NCI-H2081 (cell line): ENCODE measurements at regions not wholly inside any gene's neighbourhood (a gene's known extent, or its start where the extent isn't known, plus 50 kb on each side); places are given as distances from the start of the nearest gene placed in this dataset.
A peak's percentile ranks its signal among the peaks of the same experiment; 100 is the strongest.
"Not testable (repeated sequence)": the region's sequence is repeated elsewhere in the genome, so short reads cannot be mapped to it uniquely, and the experiment has no call there.

Source experiments
- DNase-seq, 2 experiments: peaks; one replicate each; lab custom pipeline; 2025; lab: John Stamatoyannopoulos, UW

- no peak for DNase-seq
Measured at GRCh38 chr4:66284991-66285451, 614.7 kb upstream of the EPHA5 start.

DNA sequence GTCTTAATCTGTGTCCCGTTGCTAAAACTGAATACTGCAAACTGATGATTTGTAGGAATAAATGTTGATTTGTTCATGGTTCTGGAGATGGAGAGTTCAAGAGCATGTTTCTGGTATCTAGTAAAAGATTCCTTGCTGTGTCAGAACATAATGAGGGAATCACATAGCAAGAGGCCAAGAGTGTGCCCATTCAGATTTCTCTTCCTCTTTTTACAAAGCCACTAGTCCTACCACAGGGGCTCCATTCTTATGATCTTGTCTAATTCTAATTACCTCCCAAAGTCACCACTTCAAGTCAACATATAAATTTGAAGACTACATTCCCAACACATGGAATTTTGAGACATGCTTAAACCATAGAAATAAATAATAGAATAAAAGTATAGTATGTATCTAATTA lies 608.8 kb upstream of the EPHA5 start:
- no peak for DNase-seq

GRCh38 chr4:66275411-66276038 lies 605.2 kb upstream of the EPHA5 start:
- DNase-seq: no peak

DNA sequence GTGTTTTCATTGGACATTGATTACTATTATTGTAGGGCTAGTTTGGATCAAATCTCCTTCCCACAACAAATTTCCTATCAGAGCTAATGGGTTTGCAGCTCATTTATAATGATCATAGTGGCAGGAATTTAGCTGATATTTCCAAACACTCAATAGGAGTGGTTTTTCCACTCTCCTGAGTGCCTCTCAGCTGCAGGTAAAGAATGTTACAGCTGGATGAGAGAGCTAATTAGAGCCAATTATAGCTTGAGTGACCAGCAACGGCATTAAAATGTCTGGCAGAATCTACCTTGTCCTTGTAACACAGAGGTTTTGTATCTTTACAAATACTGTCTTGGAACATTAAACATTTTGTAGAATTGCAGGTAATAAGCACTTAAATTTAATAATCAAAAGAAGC lies 602.8 kb upstream of the EPHA5 start:
- DNase-seq: peak in 1 of 2 experiments; percentile 25

DNA sequence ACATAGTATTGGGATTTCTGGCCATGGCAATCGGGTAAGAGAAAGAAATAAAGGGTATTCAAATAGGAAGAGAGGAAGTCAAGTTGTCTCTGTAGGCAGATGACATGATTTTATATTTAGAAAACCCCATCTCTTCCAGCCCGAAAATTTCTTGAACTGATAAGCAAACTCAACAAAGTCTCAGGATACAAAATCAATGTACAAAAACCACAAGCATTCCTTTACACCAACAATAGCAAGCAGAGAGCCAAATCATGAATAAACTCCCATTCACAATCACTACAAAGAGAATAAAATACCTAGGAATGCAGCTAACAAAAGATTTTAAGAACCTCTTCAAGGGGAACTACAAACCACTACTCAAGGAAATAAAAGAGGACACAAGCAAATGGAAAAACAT lies 600.1 kb upstream of the EPHA5 start:
- DNase-seq: not testable (repeated sequence)

DNA sequence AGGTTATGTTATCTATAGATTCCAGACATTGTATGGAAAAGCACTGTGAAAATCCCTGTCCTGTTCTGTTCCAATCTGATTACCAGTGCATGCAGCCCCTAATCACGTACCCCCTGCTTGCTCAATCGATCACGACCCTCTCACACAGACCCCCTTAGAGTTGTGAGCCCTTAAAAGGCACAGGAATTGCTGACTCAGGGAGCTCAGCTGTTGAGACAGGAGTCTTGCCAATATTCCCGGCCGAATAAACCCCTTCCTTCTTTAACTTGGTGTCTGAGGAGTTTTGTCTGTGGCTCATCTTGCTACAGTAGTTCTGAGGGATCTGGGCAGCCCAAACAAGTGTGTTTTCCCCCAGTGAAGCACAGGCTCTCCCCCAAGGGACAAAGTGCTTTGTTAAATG lies 596.3 kb upstream of the EPHA5 start:
- not testable (repeated sequence) for DNase-seq

DNA sequence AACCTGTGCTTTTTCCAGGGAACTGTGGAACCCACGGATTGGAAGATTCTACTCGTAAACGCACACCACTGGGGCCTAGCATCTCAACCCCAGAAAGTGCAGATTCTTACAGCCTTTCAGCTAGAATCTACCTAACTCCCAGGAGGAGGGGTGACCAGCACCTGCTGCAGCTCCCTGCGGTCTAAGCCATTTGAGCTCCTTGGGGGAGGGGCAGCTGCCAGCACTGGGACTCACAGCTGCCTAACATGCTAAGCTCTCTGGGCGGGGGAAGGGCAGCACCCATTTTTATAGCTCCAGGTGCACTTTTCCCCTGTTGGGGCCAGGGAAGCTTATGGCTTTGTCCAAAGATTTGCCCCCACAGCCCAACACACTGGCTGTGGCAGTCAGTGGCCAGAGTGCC lies 595.7 kb upstream of the EPHA5 start:
- no peak for DNase-seq

- DNase-seq: no peak
Measured at GRCh38 chr4:66252291-66252690, 582.0 kb upstream of the EPHA5 start.

DNA sequence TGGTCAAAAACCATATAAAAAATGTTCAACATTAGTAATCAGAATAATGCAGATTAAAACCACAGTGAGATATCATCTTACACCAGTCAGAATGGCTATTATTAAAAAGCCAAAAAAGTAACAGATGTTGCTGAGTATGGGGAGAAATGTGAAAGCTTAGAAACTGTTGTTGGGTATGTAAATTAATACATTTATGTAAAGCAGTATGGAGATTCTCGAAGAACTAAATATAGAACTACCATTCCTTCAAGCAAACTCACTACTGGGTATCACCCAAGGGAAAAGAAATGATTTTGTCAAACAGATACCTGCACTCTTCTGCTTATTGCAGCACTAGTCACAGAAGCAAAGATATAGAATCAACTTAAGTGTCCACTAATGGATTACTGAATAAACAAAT lies 576.4 kb upstream of the EPHA5 start:
- DNase-seq: no peak

- no peak for DNase-seq
Measured at GRCh38 chr4:66235876-66236275, 565.6 kb upstream of the EPHA5 start.

GRCh38 chr4:66229885-66230284 lies 559.6 kb upstream of the EPHA5 start:
- no peak for DNase-seq

GRCh38 chr4:66225539-66225938 lies 555.2 kb upstream of the EPHA5 start:
- DNase-seq: no peak

- DNase-seq: peak in 1 of 2 experiments; percentile 1
Measured at GRCh38 chr4:66223068-66223703, 552.9 kb upstream of the EPHA5 start.

DNA sequence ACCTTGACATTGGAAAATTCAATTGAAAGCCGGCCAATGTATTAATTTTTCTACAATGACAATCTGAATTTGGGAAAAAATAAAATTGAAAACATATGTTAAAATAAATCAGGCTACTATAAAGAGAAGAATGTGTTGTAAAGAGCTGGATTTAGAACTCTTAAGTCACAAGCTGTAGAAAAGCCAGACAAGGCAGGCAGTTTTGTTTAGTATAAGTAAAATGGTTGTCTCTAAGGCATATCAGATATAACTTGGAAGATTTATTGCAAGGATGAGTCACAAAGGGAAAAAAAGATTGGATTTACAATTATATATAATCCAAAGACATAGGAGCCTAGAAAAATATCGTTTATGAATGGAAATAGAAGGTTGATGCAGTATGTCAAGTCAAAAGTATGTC lies 549.1 kb upstream of the EPHA5 start:
- no peak for DNase-seq

DNA sequence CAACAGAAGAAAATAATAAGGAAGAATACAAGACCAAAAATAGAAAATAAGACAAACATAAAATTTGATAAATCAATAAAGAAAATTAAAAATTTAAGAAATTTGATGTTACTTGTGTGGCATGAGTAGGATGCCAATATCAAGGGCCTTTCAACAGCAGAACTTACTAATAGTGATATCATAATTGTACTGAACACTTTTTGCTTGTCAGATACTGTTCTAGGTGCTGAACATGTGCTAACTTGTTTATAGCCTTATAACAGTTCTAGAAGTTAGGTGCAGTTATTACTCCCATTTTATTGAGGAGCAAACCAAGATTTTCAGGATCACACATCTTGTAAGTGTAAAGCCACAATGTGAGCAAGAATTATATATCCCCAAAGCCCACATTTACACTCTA lies 546.0 kb upstream of the EPHA5 start:
- DNase-seq: no peak

DNA sequence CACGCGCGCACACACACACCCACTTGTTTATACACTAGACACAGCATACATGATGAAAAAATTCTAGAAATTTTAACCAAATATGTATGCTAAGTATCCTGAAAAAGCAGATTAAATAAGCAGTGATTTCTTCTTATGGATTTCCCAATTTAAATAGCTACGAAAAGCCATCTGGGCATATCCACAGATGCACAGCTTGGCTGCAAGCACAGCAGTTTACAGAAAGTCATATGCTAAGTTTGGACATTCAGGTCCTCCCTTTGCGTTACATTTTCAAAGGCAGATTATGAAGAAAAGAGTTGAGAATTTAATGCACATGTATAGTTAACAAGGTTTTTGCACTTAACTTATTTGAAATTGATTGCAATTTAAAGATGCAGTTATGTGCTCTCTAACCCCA lies 542.2 kb upstream of the EPHA5 start:
- no peak for DNase-seq

DNA sequence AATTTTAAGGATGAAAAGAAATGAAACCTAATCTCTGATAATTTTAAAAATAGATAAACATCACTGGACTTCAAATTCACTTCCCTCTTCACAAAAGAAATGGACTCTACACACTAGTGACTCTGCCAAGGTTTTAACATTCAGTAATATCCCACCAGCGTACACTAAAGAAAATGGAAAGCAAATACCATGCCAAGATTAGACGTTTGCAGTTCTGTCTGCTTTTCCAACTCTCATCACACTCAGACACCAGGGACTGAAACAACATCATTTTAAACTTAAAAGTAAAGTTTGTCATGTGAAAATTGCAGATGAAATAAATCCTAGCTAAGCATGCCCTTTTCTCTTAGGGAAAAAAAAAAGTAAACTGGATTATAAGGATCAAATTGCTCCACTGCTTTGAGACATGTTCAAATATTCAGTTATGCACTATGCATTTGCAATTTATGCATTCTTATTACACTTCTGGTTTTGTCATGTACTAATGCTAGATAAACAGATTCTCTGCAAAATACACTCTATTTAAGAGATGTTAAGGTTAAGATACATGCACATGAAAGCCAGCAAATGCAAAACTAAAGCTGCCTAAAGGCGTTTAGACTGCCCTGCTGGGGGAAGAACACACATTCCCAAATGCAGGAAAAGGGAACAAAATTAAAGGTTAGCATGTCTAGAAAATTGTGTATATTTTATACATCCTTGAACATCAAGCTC lies 534.4 kb upstream of the EPHA5 start:
- DNase-seq: no peak

- no peak for DNase-seq
Measured at GRCh38 chr4:66202870-66203269, 532.6 kb upstream of the EPHA5 start.

DNA sequence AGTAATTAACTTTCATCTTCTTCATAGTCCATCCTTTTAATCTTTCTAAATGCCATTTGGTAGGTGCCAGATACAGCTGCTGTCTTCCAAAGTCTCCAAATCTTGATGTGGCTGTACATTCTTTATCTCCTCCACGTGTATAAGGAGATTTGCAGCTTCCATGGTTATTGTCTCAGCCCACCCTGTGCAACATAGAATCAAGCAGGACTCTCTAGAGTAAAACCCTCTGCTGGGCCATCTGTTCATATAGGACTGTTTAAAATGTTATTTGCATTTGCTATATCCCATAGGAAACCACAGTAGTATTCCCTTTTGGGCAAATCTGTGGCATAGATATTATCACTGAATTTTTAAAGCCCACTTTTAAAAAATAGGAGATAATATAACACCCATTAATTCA lies 527.2 kb upstream of the EPHA5 start:
- no peak for DNase-seq

DNA sequence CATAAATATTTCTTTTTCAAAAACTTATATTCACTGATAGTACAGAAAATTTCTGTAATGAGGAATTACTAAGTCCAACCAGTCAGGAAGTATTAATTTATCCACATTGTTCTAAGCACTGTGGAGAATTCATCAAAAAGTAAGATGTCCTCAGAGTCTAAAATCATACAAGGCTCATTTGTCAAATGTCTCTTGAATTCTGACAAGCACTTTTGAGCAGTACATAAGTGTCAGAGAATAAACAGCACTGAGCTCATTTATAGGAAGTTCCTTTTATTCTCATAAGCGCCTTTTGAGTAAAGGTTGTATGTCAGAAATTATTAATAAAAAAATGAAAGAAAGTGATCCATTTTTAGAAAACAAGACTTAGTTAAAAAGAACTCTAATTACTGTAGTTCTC lies 523.2 kb upstream of the EPHA5 start:
- no peak for DNase-seq

DNA sequence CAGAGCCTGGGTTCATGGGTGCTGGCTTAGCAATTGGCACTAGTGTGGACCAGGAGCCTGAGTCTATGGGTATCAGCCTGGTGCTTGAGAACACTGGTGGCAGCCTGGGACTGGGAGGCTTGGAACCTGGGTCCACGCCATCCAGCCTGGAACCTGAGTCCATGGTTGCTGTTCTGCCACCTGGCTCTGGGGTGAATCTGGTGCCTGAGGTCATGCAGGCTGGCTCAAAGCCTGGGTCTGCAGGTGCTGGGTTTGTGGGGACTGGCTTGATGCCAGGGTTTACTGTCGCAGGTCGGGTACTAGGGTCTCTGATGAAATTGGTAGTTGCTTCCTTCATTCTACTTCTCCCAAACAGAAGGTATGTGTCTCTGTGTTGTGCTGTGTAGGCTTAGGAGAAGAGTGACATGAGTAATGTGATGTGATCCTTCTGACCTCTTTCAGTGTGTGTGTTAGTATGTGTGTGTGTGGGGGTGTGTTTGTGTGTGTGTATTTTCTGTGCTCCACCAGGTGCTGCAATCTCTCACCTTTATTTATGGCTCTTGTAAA lies 517.0 kb upstream of the EPHA5 start:
- peak; percentile 23 to 51 for DNase-seq

DNA sequence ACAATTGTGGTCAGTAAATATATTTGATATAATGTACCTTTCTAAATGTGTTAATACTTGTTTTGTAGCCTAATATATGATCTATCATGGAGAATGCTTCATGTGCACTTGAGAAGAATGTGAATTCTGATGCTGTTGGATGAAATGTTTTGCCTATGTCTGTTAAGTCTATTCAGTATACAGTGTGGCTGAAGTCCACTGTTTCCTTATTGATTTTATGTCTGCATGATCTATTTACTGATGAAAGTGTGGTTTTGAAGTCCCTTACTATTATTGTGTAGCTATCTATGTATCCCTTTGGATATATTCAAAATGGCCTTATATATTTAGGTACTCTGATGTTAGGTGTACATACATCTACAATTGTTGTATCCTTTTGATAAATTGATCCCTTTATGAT lies 515.8 kb upstream of the EPHA5 start:
- DNase-seq: no peak

DNA sequence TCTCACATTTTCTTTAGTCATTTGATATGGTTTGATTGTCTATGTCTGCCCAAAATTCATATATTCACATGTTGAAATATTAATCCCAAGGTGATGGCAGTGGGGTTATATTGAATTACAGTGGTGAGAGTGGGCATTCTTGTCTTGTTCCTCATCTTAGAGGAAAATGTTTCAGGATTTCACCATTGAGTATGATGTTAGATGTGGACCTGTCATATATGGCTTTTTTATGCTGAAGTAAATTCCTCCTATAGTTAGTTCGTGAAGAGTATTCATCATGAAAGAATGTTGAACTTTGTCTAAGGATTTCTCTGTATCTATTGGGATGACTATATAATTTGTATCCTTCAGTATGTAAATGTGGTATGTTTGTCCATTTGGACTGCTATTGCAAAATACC lies 512.3 kb upstream of the EPHA5 start:
- DNase-seq: no peak
